VCaP (cell line): ENCODE measurements at regions not wholly inside any gene's neighbourhood (a gene's known extent, or its start where the extent isn't known, plus 50 kb on each side); places are given as distances from the start of the nearest gene placed in this dataset.
"Not testable (repeated sequence)": the region's sequence is repeated elsewhere in the genome, so short reads cannot be mapped to it uniquely, and the experiment has no call there.

Source experiments
- H3K27ac ChIP-seq: fragments of 450-650 bp; 2 replicates; pipeline ENCODE4 v1.5.1; 2017
- CTCF ChIP-seq: fragments of 450-650 bp; conservative IDR thresholded peaks from 2 replicates; pipeline ENCODE4 v1.5.1; 2017; ENCODE audit warnings: mild to moderate bottlenecking, moderate library complexity

GRCh38 chr11:106565326-106565725 is 452.9 kb downstream of the GUCY1A2 start:
- TF ChIP-seq CTCF, result no peak
- H3K27ac ChIP-seq, result no peak overlapping the region

- no peak overlapping the region for H3K27ac ChIP-seq
- no peak for TF ChIP-seq CTCF
These were observed 449.6 kb downstream of the GUCY1A2 start for GRCh38 chr11:106568632-106569031.

DNA sequence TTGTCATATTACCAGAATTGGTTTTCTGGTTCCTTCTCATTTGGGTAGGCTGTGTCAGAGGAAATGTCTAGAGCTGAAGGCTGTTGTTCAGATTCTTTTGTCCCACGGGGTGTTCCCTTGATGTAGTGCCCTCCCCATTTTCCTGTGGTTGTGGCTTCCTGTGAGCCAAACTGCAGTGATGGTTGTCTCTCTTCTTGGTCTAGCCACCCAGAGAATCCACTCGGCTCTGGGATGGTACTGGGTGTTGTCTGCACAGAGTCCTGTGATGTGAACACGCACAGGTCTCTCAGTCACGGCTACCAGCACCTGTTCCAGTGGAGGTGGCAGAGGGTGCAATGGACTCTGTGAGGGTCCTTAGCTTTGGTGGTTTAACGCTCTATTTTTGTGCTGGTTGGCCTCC is 440.9 kb downstream of the GUCY1A2 start:
- not testable (repeated sequence) for H3K27ac ChIP-seq

DNA sequence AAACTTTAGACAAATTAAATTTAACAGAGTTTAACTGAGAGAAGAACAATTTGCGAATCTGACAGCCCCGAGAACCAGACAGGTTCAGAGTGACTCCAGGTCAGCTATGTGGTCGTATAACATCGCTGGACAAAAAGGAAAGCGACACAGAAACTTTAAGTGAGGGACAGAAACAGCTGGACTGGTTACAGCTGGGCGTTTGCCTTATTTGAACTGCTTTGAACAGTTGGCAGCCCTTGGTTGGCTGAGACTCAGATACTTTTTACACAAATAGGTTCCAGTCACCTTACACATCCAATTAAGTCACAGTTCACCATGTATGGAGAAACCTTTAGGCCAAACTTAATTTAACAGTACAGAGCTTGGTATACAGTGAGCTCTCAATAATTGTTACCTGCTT is 436.9 kb downstream of the GUCY1A2 start:
- H3K27ac ChIP-seq, result no peak overlapping the region

GRCh38 chr11:106585061-106585460 is 433.2 kb downstream of the GUCY1A2 start:
- peak; percentile 58; the same call in 1 of the 2 replicates for TF ChIP-seq CTCF
- no peak overlapping the region for H3K27ac ChIP-seq

More for the DNA sequence above, 436.9 kb downstream of the GUCY1A2 start:
- TF ChIP-seq CTCF, result no peak

- no peak overlapping the region for H3K27ac ChIP-seq
- TF ChIP-seq CTCF, result no peak
These were observed 423.4 kb downstream of the GUCY1A2 start for GRCh38 chr11:106594751-106595351.

DNA sequence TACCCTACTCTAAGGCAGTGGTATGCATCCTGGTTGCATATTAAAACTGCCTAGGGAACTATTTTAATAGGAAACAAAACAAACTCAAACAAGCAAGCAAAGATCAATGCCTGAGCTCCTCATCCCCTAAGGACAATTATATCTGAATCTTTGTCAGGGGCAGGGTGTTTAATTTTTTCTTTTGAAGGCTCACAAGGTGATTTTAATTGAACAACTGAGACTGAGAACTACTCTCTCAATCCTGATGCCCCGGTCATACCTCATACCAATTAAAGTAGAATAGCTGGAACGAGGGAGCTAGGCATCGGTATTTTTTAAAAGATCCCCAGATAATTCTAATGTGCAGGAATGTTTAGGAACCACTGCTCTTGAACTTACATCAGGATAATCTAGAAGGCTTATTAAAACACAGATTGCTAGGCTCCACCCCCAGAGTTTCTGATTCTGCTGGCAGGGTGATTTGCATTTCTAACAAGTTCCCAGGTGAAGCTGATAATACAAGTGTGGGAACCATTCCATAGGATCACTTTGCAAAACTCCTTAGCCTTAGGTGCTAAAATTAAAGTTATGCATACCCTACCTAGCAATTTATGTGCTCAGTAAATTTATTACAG is 416.5 kb downstream of the GUCY1A2 start:
- no peak for TF ChIP-seq CTCF
- H3K27ac ChIP-seq, result peak overlapping the region; percentile 29

GRCh38 chr11:106608677-106609076 is 409.6 kb downstream of the GUCY1A2 start:
- H3K27ac ChIP-seq, result no peak overlapping the region
- no peak for TF ChIP-seq CTCF
